K562 (cell line): ENCODE measurements at regions not wholly inside any gene's neighbourhood (a gene's known extent, or its start where the extent isn't known, plus 50 kb on each side); places are given as distances from the start of the nearest gene placed in this dataset.

Experiments
- CHD1 ChIP-seq: fragments of 200-600 bp; sonication (generic); IDR thresholded peaks from one replicate; pipeline ENCODE4 v1.6.1; 2012; ENCODE audit warnings: mild to moderate bottlenecking, moderate library complexity, low read length, inconsistent platforms
- CTCF ChIP-seq, 3 experiments: IDR thresholded peaks in 2 of 3; conservative IDR thresholded peaks in 1 of 3; 2 replicates each; pipeline ENCODE4 v1.5.1; 2011 to 2012; ENCODE audit warnings: low read length in 3 of 3, mild to moderate bottlenecking in 3 of 3, control low read depth in 2 of 3, improper control_type of control experiment in 1 of 3, inconsistent platforms in 1 of 3, low read depth in 1 of 3, mixed read lengths in 1 of 3, moderate library complexity in 1 of 3; ENCODE audit not compliant: insufficient read depth in 2 of 3
- EZH2 ChIP-seq: IDR thresholded peaks from 2 replicates; pipeline ENCODE4 v1.6.1; 2012; ENCODE audit warnings: low read depth, mild to moderate bottlenecking, inconsistent platforms, low read length, borderline replicate concordance
- FIP1L1 ChIP-seq: fragments of 200-400 bp; formaldehyde crosslinking; IDR thresholded peaks from 2 replicates; pipeline ENCODE4 v1.6.1; 2018; ENCODE audit warnings: mild to moderate bottlenecking, low read depth, low read length; ENCODE audit not compliant: poor library complexity, severe bottlenecking
- JUN ChIP-seq, 2 experiments: sonication (generic) in 1 of 2; formaldehyde crosslinking in 1 of 2; IDR thresholded peaks; 2 replicates each; pipeline versions ENCODE4 v1.6.1 to v1.8.0; 2012 to 2022; ENCODE audit warnings: borderline replicate concordance in 2 of 2, mild to moderate bottlenecking in 2 of 2, improper control_type of control experiment in 1 of 2, low read depth in 1 of 2, low read length in 1 of 2, missing genetic modification reagents in 1 of 2
- POLR2A ChIP-seq: fragments of 450-650 bp; conservative IDR thresholded peaks from 2 replicates; pipeline ENCODE4 v1.6.1; 2016
- VEZF1 ChIP-seq: fragments of 200-800 bp; sonication (Bioruptor generic); IDR thresholded peaks from 2 replicates; pipeline ENCODE4 v1.6.1; 2017; ENCODE audit warnings: missing genetic modification characterization, missing compliant biosample characterization
- ZBTB9 ChIP-seq: fragments of 450-650 bp; formaldehyde crosslinking; IDR thresholded peaks from 2 replicates; pipeline ENCODE4 v1.4.0; 2020; ENCODE audit warnings: mild to moderate bottlenecking, moderate library complexity

- TF ChIP-seq CTCF (IDR thresholded peaks at IDR 0.05 in 2 of 3, conservative IDR thresholded peaks at IDR 0.05 in 1 of 3; ENCODE audit: insufficient read depth in 2 of 3, low read depth in 1 of 3, low read length in 3 of 3) (no peak), POLR2A (no peak), JUN (IDR thresholded peaks at IDR 0.05; ENCODE audit: borderline replicate concordance, low read depth, low read length) (no peak), JUN (CRISPR knock-in tag; IDR thresholded peaks at IDR 0.05; ENCODE audit: borderline replicate concordance) (no peak), FIP1L1 (no peak), ZBTB9 (CRISPR knock-in tag) (no peak), CHD1 (no peak), EZH2 (no peak), VEZF1 (no peak)
Observed at GRCh38 chr7:47647181-47647917, 65.4 kb upstream of the TNS3 start.
